Keratinocyte (primary cell): ENCODE measurements at regions not wholly inside any gene's neighbourhood (a gene's known extent, or its start where the extent isn't known, plus 50 kb on each side); places are given as distances from the start of the nearest gene placed in this dataset.

Experiments
- EZH2 ChIP-seq: IDR thresholded peaks from one replicate; pipeline ENCODE4 v1.6.1; 2012; ENCODE audit warnings: inconsistent platforms, mild to moderate bottlenecking, low read length, moderate library complexity
- TF ChIP-seq, protein P1 (sequence below), 3 experiments: IDR thresholded peaks in 1 of 3; conservative IDR thresholded peaks in 1 of 3; optimal IDR thresholded peaks in 1 of 3; 2 replicates in 2 of 3; 3 replicates in 1 of 3; pipeline versions ENCODE3 to v1.5.1; 2011; ENCODE audit warnings: low read length in 3 of 3, mild to moderate bottlenecking in 3 of 3, moderate library complexity in 2 of 3, control low read depth in 1 of 3, inconsistent platforms in 1 of 3; ENCODE audit not compliant: insufficient read depth in 2 of 3; ENCODE audit errors: extremely low read depth in 1 of 3

DNA sequence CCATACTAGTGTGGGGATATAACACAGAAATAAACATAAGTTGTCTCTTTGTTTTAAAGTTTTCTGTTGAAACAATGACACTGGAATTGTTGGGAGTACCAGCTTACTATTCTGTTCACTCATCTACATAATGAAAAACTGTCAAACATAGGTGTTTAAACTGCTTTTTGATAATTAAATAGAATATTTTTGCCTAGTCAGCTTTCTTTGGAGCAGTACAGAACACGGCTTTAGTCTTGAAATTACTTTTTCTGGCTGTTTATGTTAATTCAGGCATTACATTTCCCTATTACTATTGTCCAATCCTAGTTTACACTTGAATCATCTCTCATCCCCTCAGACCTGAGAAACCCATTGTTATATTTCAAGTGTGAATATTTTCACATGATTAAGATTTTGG, 73.0 kb downstream of the FAM47B start:
- TF ChIP-seq, protein P1, sequence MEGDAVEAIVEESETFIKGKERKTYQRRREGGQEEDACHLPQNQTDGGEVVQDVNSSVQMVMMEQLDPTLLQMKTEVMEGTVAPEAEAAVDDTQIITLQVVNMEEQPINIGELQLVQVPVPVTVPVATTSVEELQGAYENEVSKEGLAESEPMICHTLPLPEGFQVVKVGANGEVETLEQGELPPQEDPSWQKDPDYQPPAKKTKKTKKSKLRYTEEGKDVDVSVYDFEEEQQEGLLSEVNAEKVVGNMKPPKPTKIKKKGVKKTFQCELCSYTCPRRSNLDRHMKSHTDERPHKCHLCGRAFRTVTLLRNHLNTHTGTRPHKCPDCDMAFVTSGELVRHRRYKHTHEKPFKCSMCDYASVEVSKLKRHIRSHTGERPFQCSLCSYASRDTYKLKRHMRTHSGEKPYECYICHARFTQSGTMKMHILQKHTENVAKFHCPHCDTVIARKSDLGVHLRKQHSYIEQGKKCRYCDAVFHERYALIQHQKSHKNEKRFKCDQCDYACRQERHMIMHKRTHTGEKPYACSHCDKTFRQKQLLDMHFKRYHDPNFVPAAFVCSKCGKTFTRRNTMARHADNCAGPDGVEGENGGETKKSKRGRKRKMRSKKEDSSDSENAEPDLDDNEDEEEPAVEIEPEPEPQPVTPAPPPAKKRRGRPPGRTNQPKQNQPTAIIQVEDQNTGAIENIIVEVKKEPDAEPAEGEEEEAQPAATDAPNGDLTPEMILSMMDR (optimal IDR thresholded peaks at IDR 0.05 in 1 of 3, IDR thresholded peaks at IDR 0.05 in 1 of 3, conservative IDR thresholded peaks at IDR 0.05 in 1 of 3; ENCODE audit: extremely low read depth in 1 of 3, insufficient read depth in 2 of 3, low read length in 3 of 3) = no peak
- no peak for TF ChIP-seq EZH2
